ENCODE measurements at regions not wholly inside any gene's neighbourhood (a gene's known extent, or its start where the extent isn't known, plus 50 kb on each side); places are given as distances from the start of the nearest gene placed in this dataset.

- Histone ChIP-seq H3K27ac (no peak overlapping the region), H3K9me3 (ENCODE audit: severe bottlenecking) (no peaks in the 10 kb centered on the region), H3K27me3 (ENCODE audit: insufficient read depth, low read depth, severe bottlenecking) (peaks cover 98% of the 10 kb centered on the region), H3K36me3 (no peaks in the 10 kb centered on the region), H3K4me3 (ENCODE audit: low read depth, low read length) (no peak overlapping the region)
- no peak for DNase-seq
- no peak for TF ChIP-seq CTCF (IDR thresholded peaks at IDR 0.05; ENCODE audit: low read depth, low read length)
Observed at GRCh38 chr7:156437021-156437614, 203.5 kb upstream of the RNF32 start.

- no peak for DNase-seq
- peaks cover 97% of the 10 kb centered on the region for H3K27me3 ChIP-seq (ENCODE audit: insufficient read depth, low read depth, severe bottlenecking)
- no peak overlapping the region for H3K27ac ChIP-seq
- H3K9me3 ChIP-seq (ENCODE audit: severe bottlenecking): no peaks in the 10 kb centered on the region
- no peak for TF ChIP-seq CTCF (IDR thresholded peaks at IDR 0.05; ENCODE audit: low read depth, low read length)
- no peak overlapping the region for H3K4me3 ChIP-seq (ENCODE audit: low read depth, low read length)
- H3K36me3 ChIP-seq: no peaks in the 10 kb centered on the region
Observed at GRCh38 chr7:156435486-156436231, 204.9 kb upstream of the RNF32 start.

GRCh38 chr7:156434706-156435105 is 205.9 kb upstream of the RNF32 start:
- no peak overlapping the region for H3K27ac ChIP-seq
- no peaks in the 10 kb centered on the region for H3K36me3 ChIP-seq
- no peak overlapping the region for H3K4me3 ChIP-seq (ENCODE audit: low read depth, low read length)
- no peak for TF ChIP-seq CTCF (IDR thresholded peaks at IDR 0.05; ENCODE audit: low read depth, low read length)
- no peak for DNase-seq
- H3K9me3 ChIP-seq (ENCODE audit: severe bottlenecking): no peaks in the 10 kb centered on the region
- H3K27me3 ChIP-seq (ENCODE audit: insufficient read depth, low read depth, severe bottlenecking): peaks cover 97% of the 10 kb centered on the region

GRCh38 chr7:156432018-156432417 is 208.6 kb upstream of the RNF32 start:
- TF ChIP-seq CTCF (IDR thresholded peaks at IDR 0.05; ENCODE audit: low read depth, low read length): no peak
- H3K4me3 ChIP-seq (ENCODE audit: low read depth, low read length): no peak overlapping the region
- H3K36me3 ChIP-seq: no peaks in the 10 kb centered on the region
- no peaks in the 10 kb centered on the region for H3K9me3 ChIP-seq (ENCODE audit: severe bottlenecking)
- no peak for DNase-seq
- H3K27ac ChIP-seq: no peak overlapping the region
- peaks cover 86% of the 10 kb centered on the region for H3K27me3 ChIP-seq (ENCODE audit: insufficient read depth, low read depth, severe bottlenecking)

GRCh38 chr7:156430109-156430508 is 210.5 kb upstream of the RNF32 start:
- Histone ChIP-seq H3K27ac (no peak overlapping the region), H3K4me3 (ENCODE audit: low read depth, low read length) (no peak overlapping the region), H3K27me3 (ENCODE audit: insufficient read depth, low read depth, severe bottlenecking) (peaks cover 84% of the 10 kb centered on the region), H3K36me3 (no peaks in the 10 kb centered on the region), H3K9me3 (ENCODE audit: severe bottlenecking) (no peaks in the 10 kb centered on the region)
- no peak for DNase-seq
- no peak for TF ChIP-seq CTCF (IDR thresholded peaks at IDR 0.05; ENCODE audit: low read depth, low read length)
